ENCODE measurements at regions not wholly inside any gene's neighbourhood (a gene's known extent, or its start where the extent isn't known, plus 50 kb on each side); places are given as distances from the start of the nearest gene placed in this dataset.

DNA sequence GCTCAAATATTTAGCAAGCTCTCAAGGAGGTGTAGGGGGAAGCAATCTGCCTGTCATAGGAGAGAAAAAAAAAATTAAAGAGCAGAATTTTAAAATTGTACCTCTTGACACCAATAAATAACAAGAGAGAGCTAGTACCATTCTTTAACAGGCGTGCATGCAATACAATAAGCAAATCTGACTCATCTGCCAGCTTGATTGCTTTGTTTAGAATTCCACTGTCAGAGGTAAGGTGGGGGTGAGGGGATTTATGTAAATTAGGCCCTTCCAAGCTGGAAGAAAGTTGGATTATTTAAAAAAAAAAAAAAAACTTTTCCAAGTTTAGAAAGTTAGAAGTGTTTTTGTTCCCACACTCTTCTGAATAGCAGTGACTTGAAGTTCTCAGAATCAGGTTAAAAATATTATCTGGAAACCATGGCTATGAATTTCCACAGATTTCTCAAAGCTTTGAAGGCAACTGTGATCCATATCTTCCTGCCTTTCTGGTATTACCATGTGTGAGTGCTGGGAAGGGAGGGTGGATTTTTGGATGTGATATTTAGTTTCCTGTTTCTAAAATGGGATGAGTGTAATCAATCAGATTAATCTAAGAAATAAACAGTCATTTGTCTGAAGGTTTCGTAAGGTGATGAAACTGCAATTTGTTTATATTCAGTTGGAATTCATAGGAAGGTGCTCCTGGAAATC lies 477.5 kb downstream of the TLE4 start:
- no peak for TF ChIP-seq POLR2A (IDR thresholded peaks at IDR 0.05)
- TF ChIP-seq, protein P1, sequence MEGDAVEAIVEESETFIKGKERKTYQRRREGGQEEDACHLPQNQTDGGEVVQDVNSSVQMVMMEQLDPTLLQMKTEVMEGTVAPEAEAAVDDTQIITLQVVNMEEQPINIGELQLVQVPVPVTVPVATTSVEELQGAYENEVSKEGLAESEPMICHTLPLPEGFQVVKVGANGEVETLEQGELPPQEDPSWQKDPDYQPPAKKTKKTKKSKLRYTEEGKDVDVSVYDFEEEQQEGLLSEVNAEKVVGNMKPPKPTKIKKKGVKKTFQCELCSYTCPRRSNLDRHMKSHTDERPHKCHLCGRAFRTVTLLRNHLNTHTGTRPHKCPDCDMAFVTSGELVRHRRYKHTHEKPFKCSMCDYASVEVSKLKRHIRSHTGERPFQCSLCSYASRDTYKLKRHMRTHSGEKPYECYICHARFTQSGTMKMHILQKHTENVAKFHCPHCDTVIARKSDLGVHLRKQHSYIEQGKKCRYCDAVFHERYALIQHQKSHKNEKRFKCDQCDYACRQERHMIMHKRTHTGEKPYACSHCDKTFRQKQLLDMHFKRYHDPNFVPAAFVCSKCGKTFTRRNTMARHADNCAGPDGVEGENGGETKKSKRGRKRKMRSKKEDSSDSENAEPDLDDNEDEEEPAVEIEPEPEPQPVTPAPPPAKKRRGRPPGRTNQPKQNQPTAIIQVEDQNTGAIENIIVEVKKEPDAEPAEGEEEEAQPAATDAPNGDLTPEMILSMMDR (IDR thresholded peaks at IDR 0.05) = no peak

All from body of pancreas (tissue), 4 donors.